HG03039 (cell line): ENCODE measurements at regions not wholly inside any gene's neighbourhood (a gene's known extent, or its start where the extent isn't known, plus 50 kb on each side); places are given as distances from the start of the nearest gene placed in this dataset.

Source experiments
- ATAC-seq: cut with Tn5 transposase; IDR thresholded peaks from one replicate; pipeline ENCODE4 v1.9.1; 2021; ENCODE audit warnings: mild to moderate bottlenecking, moderate library complexity; ENCODE audit not compliant: unreplicated experiment

DNA sequence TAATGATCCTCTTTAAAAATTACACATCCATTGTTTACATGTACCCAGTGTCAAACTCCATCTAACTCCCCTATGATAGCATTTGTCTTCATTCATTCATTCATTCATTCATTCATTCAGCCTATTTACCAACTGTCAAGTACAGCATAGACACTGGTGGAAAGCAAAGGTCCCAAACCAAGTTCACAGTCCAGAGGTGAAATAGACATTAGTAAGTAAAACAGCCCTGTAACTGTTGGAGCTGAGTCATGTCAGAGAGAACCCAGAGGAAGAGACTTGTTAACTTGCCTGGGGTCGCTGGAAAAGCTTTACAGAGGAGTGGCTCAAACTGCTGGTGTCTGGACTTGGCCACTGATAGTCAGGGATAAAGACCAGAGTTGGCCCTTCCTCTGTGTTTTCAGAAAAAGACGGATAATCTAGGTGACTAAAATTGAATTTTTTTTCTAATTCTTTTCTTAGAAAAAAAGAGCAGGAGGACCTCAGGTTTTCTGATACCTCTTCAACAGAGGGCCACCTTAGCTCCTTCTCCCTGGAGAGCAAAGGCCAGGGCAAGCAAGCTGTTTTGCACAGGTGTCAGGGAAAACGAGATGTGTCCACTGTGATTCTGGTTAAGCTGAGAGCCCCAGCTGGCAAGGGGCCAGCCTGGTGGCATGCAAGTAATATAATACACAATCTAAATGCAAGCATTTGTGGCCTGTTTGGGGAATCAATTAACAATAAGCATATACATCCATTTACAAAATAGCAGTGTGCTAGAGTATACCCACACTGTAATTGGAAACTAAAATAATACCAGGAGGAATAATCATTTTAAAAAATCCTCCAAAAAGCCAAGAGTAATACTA, 96.7 kb upstream of the SLC14A2 start:
- no peak for ATAC-seq

DNA sequence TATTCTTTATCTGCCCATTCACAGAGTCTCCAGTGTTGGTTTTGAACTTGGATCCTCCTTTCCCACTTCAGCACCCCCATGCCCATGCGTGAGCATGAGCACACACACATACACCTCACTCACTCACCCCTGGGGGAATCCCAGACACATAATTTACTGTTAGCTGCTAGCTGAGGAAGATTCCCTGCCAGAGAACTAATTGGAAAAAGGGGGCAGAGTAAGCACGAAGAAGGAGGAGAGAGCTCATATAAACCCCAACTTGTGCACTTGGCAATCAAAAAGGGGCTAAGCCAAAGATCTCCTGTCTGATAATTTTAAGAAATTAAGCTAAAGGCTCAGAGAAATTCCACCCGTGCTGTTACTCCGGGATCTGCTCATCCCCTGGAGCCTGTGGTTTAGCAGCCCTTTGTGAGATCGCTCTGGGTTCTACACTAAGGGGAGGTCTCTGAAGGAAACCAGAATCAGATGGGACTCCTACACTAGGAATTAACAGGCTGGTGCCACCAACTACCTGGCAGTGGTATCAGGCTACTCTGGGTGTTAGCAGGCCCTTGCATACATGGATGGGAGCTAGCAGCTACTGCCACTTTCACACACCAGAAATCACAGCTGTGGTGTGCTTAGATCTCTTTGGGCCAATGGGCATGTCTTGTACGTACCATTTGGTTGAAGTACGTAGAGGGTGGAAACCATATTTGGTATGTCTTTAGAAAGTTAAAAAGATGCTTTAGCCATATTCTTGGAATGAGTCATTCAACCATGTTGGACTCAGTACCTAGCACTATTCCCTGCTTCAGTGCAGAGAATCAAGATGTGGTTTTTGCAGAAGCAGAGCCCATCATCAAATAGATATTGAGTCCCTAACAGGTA, 95.6 kb upstream of the SLC14A2 start:
- ATAC-seq: no peak

DNA sequence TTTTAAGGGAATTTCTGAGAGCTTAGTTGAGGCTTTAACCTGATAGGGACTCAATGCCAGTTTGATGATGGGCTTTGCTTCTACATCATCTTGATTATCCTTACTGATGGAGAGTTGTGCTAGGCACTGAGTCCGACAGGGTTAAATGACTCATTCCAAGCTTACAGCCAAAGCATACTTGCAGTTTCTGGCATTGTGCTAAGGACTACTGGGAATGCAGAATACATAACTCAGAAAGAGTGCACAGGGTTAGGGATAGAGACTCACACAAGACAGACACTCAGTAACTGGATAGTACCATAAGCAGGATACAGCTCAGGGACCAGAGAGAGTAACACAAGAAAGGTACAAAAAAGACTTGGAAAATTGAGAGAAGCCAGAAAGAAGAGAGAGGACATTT, 94.1 kb upstream of the SLC14A2 start:
- ATAC-seq: no peak

DNA sequence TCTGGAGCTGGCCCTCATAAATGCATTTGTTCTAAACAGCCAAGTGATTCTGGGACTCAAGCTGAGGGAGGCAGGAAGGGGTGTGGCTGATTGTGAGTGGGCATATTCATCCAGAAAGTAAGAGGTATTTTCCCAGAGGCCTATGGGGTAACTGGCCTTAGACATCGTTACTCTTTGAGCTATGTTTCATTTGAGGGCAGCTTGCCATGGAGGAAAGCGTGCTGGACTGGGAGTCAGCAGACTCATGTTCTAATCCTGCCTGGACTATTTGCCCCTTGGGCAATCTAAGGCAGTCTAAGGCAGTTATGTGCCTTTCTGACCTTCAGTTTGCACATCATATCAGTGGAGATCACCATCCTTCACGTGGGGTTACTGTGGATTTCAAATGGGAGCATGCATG, 93.5 kb upstream of the SLC14A2 start:
- ATAC-seq: no peak

DNA sequence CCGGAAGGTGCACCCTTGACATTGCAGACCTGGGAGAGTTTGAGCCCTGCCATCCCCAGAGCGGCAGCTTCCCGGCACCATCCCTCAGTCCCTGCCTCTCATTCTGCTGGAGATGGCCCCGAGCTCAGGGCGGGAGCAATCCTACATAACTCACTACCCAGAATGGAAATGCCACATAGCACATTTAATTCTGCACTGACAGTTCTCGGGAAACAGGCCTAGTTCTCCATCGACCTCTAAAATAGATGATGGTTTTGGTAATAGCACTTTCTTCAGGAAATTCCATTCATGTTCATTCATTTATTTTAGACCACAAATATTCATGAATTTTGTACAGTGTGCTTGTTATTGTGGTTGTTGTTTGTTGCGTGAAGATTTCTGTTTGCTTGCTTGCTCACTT, 92.9 kb upstream of the SLC14A2 start:
- no peak for ATAC-seq

DNA sequence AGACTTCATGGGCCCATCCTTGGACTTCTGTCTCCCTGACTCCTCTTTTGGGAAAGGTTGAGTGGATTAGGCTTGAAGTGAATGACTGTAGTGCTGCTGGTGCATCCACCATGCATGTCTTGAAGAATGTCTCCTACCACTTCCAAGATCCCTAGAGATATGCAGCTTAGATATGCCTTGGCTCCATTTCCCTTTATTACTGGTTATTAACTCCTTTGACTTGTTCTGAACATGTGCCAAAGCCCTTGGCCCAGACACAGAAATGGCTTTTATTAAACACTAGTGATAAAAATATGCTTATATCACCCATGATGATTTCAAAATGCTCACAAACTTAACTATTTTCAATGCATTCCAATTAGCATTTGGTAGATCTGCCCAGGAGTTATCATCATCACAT, 90.0 kb upstream of the SLC14A2 start:
- ATAC-seq: no peak

DNA sequence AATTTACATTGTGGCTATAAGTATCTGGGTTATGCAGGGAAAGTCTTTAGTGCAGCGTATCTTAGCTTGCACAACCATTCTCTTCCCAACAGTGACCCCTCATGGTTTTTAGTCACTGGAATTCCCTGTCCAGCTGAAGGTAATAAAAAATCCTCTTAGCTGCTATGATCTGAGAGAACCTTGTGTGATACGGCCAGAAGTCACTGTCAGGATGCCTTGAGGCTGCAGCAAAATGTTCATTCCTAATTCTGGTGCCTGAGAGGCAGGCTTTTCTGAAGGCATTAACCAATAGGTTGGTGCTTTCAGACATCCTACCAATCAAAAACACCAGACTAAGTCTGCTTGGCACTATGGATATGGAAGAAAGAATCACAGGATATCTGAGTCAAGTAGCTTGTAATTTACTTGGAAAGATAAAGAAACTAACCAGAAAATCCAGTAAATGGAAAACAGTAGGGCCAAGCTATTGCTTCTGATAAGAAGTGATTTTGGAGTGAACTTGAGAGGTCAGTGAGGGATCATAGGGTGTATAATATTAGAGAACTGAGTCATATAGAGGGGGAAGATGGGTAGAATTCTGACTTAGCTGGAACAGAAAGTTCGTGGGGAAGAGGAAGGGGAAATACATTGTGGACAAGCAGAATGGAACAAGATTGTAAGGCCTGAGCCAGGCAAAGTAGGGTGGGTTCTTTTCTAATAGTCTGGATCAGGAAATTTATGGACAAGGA, 89.0 kb upstream of the SLC14A2 start:
- no peak for ATAC-seq

DNA sequence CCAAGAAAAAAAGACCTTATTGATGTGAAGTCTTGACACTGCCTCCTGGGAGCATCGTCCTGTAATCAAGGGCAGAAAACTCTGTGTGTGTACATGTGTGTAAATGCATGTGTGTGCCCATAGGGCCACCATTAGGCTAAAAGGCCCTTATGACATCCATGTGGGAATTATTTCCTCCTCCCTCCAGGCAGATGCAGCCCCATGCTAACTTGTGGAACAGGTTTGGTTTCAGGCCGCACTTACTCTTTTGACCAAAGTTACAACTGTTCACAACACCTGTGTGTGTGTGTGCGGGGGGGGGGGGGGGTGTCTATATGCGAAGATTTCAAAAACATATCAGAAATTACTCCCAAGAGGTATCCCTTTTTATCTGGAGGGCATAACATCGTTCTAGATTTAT, 87.4 kb upstream of the SLC14A2 start:
- no peak for ATAC-seq

DNA sequence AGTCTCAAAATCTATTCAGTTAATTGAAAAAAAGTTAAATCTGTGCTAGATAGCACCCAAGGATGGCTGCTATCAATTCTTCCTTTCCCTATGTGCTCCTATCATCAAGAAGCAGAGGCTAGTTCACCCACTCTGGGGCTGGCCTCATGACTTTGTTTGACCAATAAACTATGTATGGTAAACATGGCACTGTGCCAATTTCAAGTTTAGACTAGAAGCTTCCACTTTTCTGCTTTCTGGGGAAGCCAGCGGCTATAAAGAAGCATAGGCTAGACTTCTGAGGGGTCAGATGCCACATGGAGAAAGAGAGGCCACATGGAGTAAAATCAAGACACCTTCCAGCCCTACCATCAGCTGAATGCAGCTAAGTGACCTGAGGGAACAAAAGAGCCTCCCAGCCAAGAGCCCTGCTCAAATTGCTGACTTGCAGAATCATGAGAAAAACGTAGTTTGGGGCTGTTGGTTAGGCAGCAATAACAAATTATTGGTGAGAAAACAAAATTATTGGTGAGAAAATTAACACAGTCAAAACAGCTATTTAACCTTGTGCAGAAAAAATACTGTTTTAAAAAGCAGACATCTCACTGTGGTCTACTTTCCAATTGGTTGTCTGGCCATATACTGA, 86.5 kb upstream of the SLC14A2 start:
- ATAC-seq: no peak

DNA sequence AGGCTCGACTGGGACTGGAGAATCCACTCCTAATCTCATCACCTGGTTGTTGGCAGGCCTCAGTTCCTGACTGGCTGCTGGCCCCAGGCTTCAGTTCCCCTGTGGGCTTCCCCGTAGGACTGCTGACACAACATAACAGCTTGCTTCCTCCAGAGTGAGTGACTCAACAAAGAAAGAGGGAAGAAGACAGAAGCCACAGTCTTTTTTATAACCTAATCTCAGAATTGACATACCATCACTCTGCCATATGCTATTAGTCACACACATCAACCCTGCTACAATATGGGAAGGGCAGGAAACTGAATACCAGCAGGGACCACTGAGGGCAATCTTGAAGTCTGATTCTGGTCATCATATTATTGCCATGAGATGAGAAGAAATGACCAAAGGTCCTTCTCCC, 76.8 kb upstream of the SLC14A2 start:
- no peak for ATAC-seq

DNA sequence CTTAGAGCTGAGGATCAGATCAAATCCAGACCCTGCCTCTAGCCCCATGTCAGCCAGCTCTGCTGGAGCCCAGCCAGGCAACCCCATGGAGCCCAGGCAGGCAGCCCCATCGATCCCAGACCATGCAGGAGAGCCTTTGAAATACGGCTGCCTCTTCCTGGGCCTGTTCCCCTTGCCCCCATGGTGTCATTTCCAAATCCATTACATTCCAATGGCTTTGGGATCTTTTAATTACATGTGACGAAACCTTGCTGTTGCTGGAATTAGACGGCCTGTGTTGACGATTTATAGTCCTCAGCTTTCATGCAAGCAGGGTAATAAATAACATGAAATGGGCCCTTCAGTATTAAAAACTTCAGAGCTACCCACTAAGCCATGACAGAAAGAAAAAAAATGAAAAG, 75.8 kb upstream of the SLC14A2 start:
- no peak for ATAC-seq

DNA sequence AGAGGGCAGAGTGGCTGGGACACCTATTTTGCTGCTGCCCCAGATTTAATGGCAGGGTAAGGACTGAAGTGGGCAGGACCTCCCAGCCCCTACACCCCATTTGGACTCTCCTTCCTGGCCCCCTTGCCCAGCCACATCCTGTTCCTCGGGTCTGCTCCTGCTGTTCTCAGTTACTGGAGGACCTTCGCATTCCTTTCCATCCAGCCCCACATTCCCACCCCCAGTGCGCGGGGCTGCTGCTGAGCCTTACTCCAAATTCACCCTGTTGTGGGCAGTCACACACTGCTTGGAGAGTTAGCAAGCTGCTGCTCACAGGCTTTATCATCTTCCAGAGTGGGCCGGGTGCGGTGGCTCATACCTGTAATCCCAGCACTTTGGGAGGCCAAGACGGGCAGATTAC, 75.2 kb upstream of the SLC14A2 start:
- no peak for ATAC-seq

DNA sequence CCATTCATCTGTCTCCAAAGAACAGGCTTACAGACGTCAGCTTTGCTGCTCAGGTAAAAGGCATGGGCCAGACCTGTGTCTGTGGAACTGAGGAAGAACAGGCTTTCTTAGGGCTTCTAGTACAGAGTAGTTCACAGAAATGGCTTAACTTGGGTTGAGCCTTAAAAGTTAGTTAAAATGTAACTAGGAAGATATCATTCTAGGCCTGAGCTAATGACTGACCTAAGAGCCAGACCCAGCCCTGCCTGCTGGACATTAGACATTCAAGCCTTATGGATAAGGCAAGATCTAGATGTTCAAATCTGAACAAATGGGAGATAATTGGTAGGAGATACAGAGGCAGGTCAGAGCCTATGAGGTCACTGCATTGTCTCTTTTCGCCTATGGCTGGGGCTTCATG, 73.9 kb upstream of the SLC14A2 start:
- no peak for ATAC-seq

DNA sequence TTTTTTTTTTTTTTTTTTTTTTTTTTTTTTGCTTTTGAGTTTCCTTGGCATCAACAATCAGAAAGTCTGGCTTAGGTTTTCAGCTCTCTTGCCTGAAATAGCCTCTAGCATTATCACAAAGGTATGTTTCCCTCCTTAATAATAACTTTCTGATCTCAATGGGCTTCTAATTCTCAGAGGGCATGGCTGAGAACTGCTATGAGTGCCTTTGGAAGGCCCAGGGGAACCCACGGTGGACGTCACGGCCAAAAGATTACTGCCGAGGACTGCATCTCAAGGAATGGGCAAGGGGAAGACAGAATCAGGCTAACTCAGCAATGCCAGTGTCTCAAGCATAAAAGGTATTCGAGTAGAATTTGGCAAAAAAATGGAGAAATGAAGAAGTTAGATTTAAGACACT, 73.2 kb upstream of the SLC14A2 start:
- ATAC-seq: no peak

DNA sequence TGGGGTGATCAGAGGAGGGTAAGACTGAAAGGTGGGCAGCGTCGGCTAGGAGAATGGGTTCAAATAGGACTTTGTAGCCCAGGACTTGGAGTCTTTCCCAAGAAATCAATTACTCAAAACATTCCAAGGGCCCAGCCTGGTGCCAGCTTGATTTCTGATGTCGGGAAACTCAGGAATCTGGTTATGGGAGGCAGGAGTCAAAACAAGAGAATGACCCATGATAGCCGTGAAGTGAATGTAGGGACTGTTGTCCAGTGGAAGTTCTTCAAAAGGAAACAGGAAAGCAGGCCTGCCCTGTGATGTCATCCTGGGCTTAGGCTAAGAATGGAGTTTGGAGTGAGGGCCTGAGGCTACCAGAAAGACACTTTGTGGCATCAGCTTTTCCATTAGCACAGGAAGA, 67.4 kb upstream of the SLC14A2 start:
- ATAC-seq: no peak

DNA sequence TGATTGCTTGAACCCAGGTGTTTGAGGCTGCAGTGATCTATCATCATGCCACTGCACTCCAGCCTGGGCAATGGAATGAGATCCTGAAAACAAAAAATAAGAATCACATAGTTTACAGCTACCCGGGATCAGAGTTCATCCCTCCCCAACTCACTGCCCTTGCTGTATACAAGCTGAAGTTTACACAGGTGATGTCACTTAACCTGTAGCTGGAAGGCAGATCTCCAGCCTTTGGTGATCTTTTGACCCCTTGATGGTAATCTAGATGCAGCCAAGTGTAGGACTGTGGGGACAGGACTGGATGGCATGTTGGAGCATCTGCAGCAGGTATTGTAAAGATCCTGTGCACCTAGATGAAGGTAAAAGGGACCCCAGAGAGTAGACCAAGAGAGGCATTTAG, 66.7 kb upstream of the SLC14A2 start:
- no peak for ATAC-seq

DNA sequence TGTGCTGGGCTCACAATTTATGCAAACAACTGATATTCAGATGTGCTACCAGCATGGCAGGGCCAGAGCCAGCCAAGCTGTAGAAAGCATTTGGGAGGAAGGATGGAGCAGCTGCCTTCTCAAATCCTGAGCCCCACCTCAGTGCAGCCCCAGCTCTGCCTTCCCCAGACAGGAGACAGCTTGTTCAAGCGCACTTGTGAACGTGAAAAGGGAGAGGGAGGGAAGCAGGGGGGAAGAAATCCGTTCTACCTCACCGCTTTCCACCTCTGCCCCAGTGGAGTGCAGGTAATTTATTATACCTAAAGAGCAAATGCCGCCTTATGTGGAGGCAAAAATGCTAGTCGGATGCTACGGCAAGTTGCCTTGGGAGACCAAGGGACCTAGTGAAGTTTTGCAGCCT, 66.0 kb upstream of the SLC14A2 start:
- no peak for ATAC-seq

DNA sequence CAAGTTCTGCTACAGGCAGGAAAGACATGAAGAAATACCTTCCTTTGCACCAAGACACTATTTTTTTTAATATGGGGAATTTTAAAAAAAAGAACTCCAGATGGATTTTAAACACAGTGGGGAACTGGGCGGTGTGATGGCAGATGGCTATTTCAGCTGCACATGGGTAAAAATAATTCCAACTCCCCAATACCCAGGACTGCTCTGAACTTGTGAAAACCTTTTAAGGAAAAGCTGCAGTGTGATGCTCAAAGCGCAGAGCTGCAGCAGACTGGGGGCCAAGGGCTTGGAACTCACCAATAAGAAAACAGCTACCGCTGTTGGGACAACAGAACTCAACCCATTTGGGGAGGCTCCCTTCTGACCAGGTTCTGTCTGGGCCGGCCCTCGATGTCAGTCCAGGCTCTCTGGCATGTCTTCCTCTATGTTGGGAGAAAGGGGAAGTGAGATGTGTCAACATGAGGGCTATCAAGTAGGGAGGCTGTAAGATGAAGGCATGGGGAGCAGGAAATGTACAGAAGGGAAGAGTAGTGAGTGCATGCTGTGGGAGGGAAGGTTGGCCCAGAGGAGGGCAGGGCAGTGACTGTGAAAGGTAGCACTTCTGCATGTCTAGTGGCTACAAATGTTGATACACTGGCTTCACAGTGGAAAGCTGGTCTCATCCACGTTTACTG, 64.0 kb upstream of the SLC14A2 start:
- no peak for ATAC-seq

DNA sequence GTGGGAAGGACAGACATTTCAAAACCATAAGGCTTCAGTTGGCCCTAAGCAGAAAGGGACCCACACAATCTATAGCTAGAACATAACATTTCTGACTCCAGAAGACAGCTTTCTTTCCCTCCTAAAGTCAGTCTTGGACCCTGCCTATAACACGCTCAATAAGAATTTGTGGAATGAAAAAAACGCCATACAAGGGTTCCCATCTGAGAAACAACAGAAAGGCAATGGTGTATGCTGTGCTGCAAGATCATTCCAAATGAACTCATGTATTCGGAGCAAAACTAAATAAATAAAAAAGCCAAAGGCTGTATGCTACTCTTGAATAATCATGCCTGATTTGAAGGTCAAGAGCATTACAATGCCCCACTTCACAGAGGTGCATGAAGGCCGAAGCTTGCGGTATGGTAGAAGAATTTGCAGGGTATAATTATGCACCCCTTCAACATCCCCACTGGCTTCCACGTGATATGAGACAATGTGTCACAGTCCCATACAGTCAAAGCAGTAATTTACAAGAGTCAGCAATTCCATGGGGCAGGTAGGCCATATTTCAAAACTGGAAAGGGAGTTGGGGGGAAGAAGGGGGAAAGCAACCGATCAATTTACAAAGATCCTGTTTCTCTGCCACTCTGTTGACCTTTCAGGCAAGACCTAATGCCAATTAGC, 61.4 kb upstream of the SLC14A2 start:
- ATAC-seq: no peak

DNA sequence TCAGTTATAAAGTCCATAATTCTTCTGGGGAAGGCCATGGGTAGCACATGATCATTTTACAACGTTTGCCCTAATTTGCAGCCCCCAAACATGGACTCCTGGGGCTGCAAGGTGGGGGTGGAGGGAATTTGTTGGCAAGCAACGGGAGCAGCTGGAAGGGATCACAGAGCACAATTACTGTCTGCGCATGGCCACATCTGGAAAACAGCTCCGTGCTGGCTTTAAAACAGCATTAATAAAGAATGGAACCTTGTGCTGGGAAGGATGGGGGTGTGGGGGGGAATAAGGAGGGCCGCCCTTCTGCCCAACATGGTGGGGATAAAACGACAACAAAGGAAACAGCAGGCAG, 60.9 kb upstream of the SLC14A2 start:
- ATAC-seq: no peak
